Kidney capillary endothelial cell (primary cell): ENCODE measurements at regions not wholly inside any gene's neighbourhood (a gene's known extent, or its start where the extent isn't known, plus 50 kb on each side); places are given as distances from the start of the nearest gene placed in this dataset.
"Not testable (repeated sequence)": the region's sequence is repeated elsewhere in the genome, so short reads cannot be mapped to it uniquely, and the experiment has no call there.

Experiments used
- DNase-seq: peaks from one replicate; pipeline ENCODE4 v3.0.0-alpha.2; 2018; ENCODE audit warnings: low spot score

GRCh38 chr10:2891073-2891769 is 176.1 kb upstream of the PFKP start:
- DNase-seq, result no peak

GRCh38 chr10:2890093-2890492 is 177.3 kb upstream of the PFKP start:
- DNase-seq, result no peak

DNA sequence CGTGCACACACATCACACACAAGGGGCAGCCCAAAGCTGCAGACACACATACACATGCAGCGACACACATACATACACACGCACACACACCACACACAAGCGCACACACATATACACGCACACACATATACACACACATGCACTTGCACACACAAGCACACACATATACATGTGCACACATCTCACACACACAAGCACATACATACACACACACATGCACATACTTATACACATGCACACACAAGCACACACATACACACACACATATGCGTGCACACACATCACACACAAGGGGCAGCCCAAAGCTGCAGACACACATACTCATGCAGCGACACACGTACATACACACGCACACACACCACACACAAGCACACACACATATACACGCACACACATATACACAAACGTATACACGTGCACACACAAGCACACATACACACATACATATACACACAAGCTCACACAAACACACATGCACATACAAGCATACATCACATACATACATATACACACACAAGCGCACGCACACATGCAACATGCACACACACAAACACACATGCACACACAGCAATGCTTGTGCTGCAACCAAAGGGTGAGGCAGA is 178.8 kb upstream of the PFKP start:
- no peak for DNase-seq

- DNase-seq, result no peak
These were observed 179.8 kb upstream of the PFKP start for GRCh38 chr10:2887391-2888070.

DNA sequence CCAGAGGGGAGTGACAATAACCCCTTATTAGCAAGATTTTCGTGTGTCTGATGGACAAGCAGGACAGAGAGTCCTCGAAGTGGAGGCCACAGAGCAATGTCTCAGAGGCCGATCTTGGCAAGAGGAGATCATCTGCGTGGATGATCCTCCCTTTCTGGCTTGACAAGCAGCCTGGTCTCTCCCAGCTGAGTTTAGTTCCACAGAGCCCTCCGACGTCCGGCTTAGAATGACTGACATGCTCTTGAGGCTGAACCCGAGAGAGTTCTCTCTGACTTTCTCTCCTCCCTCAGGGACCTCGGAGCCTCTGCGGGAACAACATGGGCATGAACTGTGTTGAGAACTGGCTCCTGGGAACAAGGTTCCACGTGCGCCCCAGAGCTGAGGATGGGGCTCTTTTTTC is 180.7 kb upstream of the PFKP start:
- no peak for DNase-seq

DNA sequence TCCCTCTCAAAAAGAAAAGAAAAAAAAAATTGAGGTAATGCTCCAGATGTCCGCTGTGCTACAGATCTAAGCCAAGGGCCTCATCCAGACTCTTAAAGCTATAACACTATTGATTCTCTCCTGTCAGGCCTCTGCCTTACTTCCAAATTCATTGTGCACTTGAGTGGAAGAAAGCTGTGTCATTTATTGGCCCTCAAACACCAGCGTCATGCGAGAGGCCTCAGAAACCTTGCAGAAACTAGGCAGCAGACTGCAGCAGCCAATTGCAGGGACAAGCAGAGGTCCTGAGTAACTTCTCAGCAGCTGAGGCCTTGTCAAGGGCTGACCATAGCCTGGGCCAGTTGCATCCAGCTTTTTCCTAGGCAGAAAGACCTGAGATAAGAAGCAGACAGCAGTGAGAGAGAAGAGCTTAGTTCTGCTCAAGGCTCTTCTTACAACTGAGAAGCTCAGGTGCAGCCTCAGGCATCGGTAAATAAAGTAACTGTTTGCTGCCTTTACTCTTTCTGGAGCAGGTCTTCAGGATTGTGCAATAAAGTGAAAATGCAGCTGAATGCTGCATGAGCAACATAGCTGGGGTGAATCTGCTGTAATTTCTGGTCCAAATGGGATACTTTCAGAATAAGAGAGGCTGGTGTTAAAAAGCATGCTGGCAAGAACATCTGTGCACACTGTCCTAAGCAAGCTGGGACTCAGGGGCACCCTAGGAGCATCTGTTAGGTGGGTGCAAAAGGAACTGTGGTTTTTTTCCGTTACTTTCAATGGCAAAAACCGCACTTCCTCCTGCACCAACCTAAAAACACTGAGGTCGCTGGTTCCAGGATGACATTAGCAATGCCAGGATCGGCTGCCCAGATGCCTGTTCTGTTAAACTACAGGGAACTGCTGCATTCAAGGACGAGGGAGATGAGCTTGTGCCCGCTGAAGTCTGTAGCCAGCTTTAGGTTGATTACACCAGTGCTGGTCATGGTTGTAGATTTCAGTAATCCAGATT is 181.8 kb upstream of the PFKP start:
- no peak for DNase-seq

- DNase-seq, result not testable (repeated sequence)
These were observed 183.3 kb upstream of the PFKP start for GRCh38 chr10:2883983-2884540.

DNA sequence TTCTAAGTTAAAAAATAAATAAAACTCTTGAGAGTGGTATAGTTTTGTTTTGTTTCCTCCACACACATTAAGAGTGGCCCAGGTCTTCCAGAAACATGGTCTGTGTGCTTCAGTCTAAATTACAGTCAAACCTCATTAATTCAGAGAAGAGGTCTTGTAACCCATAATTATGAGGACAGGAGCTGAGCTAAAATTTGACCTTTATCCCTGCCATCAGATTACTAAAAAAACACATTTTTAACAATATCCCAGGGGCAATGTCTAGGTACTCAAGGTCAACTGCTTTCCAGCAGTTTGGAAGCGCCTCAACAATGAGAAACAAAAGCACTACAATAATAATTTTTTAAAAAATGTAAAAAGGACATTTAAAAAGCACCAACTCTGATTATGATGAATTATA is 184.1 kb upstream of the PFKP start:
- no peak for DNase-seq

DNA sequence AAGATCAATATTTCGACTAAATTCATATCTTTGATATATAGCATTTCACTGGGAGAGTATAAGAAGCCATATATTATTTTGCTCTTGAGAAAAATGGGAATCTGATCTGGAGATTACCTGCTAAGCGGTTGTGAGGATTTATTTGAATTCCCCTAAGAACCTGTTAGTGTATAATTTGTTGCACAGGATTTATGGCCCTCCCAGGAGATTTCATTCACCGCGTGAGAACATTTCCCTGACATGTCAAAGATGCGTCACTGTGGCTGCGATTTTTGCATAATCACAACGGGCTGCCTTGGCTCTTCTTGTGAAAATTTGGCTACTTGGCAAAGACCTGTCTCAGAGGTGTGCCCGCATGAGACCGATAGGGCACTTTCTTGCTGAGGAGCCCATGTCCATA is 184.7 kb upstream of the PFKP start:
- DNase-seq, result no peak

GRCh38 chr10:2881720-2882620 is 185.4 kb upstream of the PFKP start:
- no peak for DNase-seq

GRCh38 chr10:2880050-2880449 is 187.3 kb upstream of the PFKP start:
- not testable (repeated sequence) for DNase-seq

- DNase-seq, result no peak
These were observed 188.5 kb upstream of the PFKP start for GRCh38 chr10:2878818-2879217.

- no peak for DNase-seq
These were observed 191.3 kb upstream of the PFKP start for GRCh38 chr10:2876032-2876431.

DNA sequence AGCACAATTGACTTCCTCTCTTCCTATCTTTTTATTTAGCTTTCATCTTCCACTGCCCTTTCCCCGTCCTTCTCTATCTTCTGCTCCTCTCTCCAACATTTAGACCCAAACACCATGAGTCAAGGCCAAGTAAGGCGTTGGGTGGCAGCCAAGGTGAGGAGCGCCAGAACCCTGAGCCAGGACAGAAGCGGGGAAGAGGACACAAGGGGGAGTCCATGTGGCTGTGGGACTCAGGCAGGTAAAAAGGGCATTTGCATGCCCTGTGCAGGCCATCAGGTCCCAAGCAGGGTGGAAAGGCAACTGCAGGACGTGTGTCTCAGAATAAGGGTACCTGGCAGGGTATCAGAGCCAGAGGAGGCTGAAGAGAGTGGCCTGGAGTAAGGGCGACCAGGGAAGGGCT is 192.4 kb upstream of the PFKP start:
- DNase-seq, result no peak

DNA sequence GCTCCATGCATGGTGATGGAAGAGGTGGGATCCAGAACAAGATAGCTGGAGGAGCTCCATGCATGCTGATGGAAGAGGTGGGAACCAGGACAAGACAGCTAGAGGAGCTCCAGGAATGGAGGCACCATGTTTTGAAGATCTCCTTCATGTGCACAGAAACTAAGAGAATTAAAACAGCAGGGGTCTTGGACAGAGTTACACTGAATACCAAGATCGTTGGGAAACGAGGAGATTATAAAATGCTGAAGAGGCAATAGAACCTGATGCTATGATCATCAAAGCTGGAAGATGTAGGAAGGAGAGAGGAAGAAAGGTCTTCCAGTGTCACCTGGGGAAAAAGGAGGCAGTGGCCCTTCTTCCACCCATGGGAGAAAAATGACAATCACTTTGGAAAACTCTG is 193.6 kb upstream of the PFKP start:
- no peak for DNase-seq

DNA sequence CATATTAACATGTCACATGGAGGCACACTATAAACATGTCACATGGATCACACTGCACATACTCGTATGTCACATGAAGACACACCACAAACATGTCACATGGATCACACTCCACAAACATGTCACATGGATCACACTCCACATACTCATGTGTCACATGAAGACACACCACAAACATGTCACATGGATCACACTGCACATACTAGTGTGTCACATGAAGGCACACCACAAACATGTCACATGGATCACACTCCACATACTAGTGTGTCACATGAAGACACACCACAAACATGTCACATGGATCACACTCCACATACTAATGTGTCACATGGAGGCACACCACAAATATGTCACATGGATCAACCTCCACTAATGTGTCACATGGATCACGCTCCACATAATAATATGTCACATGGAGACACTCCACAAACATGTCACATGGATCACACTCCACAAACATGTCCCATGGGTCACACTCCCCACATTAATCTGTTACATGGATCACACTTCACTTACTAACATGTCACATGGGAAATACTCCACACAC is 195.6 kb upstream of the PFKP start:
- no peak for DNase-seq

DNA sequence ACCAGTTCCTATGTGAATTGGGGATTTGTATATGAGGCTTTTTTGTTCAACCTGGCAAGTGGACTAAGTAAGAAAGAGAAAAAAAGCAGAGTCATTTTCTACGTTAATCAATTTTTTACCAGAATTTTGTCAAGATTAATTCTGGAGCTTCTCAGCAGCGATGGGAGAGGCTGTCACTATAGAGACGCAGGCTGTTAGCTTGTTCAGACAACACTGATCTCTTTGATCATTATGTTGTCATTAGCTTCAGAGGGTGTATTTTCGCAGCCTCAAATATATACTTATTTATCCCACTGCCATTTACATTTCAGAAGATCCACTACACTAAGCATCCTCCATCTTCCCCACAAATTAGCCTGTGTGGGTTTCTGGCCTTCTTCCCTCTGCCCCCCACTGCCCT is 196.7 kb upstream of the PFKP start:
- DNase-seq, result no peak

DNA sequence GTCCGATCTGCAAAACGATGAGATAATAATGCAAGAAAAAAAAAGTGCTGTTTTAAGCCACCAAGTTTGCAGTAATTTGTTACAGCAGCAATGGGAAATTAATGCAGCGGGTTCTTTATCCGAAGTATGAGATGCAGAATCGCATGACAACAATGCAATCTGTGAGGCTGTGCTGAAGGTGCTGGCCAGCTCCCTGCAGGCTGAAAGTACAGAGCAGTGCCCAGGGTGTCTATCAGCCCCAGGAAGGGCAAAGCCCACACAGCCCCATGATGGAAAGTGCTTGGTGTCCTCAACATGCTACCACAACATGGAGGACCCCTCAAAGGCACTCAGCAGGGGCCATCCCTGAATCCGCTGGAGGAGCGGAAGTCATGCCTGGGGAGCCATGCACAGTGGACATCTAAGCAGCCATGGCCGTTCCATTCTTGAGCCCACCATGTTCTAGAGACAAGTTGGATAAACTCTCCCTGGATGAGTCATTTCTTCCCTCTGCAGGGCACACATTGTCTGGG is 199.5 kb upstream of the PFKP start:
- DNase-seq, result no peak

GRCh38 chr10:2866569-2866968 is 200.8 kb upstream of the PFKP start:
- no peak for DNase-seq

GRCh38 chr10:2861632-2862210 is 205.6 kb upstream of the PFKP start:
- no peak for DNase-seq
